HG03565 (cell line): ENCODE measurements at regions not wholly inside any gene's neighbourhood (a gene's known extent, or its start where the extent isn't known, plus 50 kb on each side); places are given as distances from the start of the nearest gene placed in this dataset.
"Not testable (repeated sequence)": the region's sequence is repeated elsewhere in the genome, so short reads cannot be mapped to it uniquely, and the experiment has no call there.

ENCODE experiments used
- ATAC-seq: cut with Tn5 transposase; IDR thresholded peaks from one replicate; pipeline ENCODE4 v1.9.1; 2021; ENCODE audit warnings: mild to moderate bottlenecking, moderate library complexity; ENCODE audit not compliant: unreplicated experiment

DNA sequence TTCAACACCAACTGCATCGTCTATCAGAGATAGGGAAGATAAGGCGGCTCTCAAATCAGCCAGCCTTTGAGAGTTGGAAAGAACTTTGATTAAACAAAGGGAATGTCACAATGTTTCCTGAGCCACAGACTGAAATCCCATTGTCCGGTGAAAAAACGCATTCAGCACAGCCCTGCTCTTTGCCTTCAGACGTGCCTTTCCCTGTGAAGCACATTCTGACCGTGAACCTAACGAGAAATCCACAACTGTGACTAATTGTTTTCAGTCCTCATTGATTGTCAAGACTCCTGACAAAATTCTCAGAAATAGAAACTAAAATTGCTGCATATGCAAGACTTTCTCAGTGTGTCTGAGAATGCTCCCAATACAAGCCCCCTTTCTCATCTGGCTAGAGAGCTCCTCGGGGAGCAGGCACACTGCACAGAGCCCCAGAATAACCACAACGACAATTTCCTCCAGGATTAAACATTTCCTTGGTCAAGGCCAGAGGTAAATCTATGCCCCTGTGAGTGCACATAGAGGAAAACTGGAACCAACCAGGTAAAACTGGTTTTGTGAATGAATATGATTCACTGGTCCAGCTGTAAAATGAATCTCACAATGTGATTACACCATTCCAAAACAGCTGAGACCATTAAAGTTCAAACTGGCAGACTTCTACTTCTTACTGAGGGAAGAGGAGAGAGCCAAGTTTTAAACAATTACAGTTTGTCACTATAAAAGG is 561.9 kb upstream of the ID2 start:
- ATAC-seq: no peak

DNA sequence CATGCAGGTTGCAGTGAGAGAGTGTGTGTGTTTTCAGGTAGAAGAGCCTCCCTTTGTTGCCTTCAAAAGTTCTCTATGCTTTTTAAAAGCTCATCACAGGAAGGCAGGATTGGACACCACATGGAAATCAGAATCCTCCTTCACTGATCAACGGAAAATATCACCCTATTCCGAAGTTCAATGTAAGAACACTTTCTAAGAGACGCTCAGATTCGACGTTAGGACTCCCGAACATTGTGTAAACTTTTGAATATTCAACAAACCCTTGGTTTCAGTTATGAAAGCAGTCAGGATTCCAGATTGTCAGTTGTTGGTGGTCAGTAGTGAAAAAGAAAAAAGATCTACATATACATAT is 561.4 kb upstream of the ID2 start:
- ATAC-seq: no peak

DNA sequence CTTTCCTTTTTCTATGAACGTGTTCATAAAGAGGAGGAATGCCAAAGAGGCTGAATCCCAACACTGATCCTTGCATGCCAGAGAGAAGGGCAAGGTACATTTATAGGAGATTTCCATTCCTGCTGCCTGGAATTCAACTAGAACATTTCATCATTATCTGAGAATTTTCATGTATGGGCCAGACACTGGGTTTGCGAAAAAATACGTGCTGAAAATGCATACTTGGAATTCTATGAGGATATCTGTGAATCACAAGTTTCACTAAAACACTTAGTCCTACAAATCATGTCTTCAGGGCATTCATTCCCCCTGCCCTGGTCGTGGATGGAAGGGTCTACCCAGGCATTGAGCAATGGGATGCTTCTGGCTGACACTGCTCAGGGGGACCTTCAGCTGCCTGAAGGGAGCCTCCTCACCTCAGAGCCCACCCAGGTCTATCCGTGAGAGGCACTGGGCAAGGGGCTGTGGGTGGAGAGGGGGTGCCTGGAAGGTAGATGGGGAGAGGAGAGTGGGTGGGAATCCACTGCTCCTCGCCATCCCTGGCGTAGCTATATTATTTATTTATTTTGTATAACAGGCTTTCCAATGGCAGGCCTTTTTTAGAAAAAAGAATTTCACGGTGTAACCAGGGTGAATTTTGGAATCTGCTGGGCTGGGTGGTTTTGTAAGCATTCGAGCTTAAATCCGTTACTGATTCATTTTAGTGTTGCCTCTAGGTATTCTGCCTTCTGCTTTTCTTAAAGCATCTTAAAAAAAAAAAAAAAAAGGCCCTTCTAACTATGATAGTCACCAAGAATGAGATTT is 560.6 kb upstream of the ID2 start:
- no peak for ATAC-seq

DNA sequence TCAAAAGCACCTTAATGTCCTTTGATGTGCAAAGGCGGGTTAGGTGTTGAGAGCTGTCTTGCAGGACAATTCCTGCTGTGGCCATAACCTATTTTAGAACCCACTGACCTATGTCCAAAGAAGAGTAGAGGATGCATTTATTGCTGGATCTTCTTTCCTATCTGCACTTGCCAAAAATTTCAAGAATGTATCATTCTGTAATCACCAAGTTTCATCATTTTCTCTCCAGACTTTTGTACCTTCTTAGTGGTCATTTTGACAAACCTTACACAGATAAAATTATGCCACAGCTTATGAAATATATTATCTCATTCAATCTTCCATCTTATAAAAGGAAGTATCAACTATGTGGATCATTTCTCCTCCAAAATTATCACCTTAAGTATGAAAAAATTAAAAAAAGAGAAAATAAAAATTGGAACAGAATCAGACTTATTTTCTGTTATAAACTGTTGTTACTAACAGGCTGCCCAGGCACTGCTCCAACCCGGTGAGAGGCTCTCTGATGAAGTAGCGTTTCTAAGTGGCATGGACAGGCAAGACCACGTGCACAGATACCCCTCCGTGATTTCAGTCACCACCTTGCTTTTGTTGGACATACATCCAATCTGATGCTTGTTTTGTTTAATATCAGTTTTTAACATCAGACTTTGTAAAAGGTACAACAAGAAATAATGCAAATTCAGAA is 559.9 kb upstream of the ID2 start:
- ATAC-seq: no peak

DNA sequence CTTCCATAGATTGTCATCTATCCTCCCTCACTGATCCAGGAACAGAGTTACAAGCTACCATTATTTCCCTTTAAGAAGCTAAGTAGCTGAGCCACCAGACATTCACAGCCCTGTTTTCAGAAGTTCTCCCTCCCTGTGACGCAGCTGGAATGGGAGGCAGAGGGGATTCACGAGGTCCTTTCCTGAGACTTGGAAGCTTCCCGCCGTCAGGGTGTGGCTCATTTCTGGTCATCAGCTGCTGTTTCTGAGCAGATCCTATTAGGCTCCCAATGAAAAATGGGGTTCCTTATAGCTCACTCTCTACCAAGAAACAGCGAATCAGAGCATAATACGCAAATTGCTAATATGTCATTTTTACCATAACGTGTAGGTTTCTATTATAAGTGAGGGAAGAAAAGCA is 559.3 kb upstream of the ID2 start:
- no peak for ATAC-seq

DNA sequence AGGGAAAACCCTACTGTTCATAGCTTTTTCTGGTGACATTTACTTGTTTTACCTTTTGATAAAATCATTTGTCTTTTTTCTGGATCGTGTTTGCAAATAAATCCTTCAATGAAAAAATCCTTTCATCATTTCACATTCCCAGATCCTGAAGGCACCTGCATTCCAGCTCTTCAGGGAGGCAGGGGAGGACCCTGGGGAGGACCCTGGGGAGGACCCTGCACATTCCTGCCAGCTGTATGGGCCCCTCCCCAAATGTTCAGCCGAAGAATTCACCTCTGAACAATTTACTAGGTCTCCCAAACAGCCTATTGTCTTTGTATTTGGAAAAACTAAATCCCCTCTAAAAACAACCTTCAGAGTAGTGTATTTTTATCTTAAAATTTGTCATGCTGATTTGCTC is 558.4 kb upstream of the ID2 start:
- ATAC-seq: no peak

DNA sequence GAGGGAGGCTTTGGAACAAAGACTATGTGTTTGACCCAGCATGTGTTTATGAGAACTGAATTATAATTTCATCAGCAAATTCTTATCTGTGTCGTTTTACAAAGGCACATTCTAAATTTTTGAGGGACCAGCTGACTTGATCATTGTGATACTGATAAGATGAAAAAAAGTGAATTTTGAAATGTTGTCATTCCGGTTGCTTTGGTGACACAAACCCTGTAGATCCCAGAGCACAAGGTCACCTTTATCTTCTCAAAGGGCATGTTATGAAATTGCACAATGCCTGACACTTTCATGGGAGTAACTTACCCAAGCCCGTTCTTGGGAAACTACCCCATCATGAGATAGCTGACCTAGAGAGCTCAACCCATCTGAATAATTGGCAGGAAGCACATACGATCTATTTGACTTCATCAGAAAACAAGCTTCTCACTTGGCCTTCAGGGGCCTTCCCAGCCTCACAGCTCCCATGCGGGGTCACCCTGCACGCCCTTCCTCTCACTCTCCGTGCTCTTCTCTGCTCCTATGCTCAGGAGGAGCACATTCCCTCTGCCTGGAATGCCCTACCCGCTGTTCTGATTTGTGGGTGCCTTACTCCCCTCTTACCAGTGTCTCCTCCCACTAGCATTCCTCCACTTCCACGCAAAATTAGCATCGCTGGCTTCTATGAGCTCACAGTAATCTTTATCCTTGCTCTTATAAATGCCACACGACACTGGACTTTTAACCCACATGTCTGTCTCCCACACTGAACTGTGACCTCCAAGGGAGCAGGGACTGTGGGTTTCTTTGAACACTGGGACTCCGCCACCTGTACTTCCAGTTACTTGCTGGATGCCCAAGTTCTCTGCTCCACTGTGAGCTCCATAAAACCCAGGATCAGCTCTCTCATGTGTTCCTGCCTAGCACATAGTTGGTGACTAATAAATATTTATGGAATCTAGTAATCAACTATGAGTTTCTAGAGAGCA is 555.8 kb upstream of the ID2 start:
- no peak for ATAC-seq

DNA sequence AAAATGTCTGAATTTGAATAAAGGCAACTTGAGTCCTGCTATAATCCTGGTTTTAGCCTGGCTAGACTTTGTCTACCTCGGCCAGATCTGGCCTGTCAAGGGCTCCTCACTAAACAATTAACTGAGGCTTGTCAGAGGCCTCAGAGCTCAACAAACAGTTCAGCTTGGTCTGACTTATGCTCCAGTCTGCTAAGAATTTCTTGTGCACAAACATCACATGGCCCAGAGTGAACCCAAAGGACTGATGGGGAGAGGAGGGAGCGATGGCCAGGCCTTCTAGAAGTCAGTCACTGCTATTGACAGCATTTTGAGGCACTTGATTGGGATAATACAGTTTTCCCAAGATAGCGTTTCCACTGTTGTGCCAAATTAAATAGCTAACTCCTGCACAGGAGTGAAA is 555.1 kb upstream of the ID2 start:
- ATAC-seq: no peak

DNA sequence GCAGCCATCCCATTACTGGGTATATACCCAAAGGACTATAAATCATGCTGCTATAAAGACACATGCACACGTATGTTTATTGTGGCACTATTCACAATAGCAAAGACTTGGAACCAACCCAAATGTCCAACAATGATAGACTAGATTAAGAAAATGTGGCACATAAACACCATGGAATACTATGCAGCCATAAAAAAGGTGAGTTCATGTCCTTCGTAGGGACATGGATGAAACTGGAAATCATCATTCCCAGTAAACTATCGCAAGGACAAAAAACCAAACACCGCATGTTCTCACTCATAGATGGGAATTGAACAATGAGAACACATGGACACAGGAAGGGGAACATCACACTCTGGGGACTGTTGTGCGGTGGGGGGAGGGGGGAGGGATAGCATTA is 550.4 kb upstream of the ID2 start:
- not testable (repeated sequence) for ATAC-seq

DNA sequence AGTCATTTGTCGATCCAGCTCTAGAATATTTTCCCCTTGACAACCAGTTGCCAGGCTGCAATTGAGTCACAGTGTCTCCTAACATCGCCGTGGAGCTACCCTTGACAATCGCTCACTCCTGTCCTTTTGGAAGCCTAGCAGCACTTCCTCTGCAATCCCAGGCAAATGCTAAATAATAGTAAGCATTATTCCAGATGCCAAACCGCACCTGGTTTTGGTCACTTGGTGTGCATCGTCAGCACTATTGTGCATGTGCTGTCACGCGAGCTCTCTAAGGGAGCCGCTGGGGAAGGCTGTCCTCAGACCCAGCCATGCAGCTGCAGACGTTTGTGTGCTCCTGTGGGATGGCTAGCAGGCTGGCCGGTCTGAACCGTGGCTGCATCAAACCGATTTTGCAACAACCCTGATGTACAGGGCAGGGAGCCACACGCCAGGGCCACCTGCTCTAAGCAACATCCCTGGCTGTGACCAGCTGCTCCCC is 549.5 kb upstream of the ID2 start:
- ATAC-seq: no peak

DNA sequence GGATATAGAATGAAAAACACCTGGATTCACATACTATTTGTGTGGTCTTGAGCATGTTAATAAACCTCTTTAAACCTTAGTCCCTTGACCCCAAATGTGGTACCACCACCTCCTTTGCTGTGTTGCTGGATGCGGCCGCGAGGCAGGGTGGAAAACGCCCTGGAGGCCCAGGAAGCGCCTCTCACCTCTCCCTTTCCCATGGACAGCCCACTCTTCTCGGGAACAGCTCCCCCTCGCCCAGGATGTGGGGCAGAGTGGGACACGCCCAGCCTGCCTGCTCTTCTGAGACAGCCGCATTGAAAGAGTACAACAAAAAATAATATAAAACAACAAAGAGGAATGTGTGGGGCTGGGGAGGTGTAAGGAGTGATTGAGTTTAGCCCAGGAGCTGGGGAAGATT is 549.0 kb upstream of the ID2 start:
- no peak for ATAC-seq

DNA sequence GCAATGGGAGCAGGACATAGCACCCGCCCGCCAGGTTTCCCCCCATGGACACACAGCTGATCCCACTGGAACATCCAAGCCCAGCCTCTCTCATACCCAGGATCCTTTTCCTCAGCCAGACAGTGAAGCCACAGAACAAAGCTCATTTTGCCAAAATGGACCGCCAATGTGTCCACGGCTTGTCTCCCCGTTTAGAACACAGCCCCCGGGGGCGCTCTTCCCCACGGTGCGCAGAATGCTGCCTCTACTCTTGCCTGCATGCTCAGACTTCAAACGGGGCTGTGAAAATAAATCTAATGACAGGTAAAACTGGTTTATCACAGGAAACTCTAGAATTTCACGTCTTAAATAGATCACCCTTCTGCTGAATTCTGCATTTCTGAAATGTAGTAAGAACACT is 548.5 kb upstream of the ID2 start:
- ATAC-seq: no peak

DNA sequence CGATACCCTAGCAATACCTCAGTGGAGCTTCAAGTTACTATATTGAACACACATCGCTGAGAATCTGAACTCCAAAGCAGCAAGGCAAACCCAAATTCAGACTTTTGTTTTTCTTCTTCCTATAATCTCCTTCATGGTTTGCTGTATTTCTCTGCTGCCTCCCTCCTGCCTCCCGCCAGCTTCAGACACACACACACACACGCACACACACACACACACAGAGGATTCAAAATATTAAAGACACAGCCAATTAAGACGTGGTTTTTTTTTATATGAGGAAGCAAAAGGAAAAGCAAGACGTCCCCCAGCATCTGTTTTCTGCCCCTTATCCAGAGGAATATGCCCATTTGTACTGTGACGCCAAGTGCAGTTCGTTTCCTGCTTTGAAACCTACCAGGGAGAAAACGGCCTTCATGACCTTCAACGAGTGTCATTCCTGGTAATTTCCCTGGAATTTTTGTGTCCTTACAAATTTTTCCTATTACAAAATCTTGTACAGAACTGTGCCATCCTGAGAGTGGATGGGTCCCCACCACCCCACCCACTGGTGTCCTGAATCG is 547.9 kb upstream of the ID2 start:
- ATAC-seq: no peak

DNA sequence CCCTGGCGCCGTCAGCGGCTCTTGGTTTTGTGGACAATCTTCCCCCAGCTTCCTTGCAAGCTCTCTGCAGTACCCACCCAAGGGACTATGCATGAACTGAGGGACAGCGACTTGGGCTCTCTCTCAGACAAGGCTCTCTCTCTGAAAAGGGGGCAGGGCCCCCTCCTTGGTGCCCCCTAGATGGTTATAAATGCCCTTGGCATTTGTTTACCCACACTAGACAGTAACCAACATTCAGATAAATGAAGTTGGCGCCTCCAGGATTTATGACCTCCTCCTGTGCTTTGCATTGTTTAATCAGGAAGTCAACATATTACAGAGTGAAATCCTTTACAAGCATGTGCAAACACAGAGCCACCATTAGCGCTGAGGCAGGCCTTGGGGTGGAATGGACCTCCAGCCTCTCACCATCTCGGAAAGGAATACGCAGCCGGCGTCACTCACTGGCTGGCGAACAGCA is 547.4 kb upstream of the ID2 start:
- ATAC-seq: no peak

DNA sequence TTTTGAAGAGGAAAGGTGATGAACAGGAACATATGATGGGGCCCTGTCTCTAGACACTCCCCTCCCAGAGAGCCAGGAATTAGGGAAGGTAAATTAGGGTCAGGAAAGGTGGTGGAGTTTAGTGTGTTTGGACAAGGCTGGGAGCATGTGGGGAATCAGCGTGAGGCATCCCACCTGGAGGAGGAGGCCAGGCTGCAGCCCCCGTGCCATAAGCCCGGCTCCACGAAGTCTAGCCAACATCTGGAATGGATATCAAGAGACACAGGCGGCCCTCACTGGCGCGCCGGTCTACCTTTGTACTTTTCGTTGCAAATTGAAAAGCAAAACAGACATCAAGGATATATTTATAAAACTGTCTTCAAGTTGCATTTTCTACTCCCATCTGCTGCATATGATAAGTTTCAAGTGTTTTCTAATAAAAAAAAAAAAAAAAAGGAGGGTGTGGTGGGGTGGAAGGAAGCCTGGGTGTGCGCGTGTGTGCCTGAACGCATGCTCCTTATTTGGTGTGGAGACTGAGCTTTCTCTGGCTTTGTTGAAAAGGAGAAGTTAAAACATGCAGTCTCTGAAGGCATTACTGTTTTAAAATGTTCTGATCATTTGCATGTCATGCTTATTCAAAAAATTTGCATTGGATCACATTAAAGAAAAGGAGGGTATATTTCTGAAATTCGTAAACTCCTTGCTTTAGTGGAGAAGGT is 546.7 kb upstream of the ID2 start:
- no peak for ATAC-seq

DNA sequence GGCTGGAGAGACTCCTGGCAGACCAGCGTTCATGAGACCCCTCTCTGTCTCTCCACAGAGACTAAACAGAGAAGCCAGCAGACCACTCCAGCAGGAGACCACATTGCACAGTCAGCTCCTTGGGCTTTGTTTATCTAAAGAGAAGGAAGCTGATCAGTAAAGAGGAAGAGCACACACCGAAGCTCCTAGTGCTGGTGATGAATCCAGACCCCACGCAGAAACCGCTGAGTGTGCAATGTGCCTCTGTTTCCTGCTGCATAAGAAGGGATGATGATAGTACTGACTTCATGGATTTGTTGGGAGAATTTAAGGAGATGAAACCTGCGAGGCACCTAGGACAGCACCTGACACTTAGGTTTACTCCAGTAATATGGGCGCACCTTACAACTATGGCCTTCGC is 544.1 kb upstream of the ID2 start:
- no peak for ATAC-seq

DNA sequence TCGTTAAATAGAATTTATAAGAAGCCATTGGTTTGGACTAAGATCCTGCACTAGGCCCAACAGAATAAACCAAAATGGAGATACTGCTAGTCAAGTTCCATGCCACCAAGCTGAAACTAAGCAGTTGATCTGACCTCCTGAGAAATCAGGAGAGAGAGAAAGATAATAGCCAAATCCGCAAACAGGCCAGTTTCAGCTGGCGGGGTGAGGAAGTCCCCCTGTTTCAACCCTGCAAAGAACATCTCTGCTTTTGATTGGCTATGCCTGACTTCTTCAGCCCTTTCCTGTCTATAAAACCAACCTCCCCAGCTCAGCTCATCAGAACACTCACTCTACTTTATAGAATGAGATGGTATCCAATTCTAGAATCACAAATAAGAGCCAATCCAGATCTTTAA is 543.3 kb upstream of the ID2 start:
- ATAC-seq: no peak

DNA sequence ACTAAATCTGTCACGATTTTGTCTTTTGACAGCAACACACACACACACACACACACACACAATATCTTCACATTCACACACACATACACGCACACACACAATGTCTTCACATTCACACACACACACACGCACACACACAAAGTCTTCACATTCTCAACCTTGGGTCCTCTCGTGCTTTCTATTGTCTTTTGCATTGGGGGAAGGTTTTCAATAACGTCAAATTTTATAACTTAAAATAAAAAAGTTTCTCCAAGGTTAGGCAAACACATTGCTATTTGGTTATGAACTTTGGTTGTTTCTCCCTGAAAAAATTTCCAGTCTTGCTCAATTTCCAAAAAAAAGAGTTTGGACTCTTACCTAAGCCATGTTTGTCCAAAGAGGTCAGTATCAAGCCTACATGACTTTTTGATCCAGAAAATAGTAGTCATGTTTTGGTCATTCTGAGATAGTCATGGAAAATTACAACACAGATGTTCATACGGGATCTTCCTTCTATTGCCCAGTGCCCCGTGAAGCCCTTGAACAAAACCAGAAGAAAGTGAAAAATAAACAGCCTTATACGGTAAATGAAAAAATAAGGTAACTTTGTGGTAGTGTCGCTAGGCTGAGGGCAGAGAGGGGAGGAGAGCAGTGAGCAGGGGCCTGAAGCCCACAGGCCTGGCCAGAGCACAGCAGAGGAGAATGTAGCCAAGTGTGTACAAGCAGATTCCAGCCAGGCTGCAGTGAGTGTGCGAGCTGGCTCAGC is 542.8 kb upstream of the ID2 start:
- ATAC-seq: no peak

DNA sequence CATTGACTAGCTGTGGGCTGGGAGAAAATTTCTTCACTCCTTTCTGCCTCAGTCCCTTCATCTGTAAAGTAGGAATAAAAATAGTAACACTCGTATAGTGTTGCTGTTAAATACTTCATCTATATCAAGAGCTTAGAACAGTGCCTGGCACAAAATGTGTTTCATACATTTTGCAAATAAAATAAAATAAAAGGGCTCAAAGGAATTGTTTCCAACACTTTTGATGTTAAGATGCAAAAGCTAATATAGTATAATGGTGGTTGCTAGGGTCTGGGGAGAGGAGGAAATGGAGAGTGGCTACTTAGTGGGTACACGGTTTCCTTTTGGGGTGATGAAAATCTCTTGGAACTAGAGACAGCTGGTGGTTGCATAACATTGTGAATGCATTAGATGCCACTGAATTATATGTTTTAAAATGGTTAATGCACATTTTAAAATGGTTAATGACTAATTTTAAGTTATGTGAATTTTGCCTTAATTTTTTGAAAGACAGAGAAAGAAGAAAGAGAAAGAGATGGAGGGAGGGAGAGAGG is 542.1 kb upstream of the ID2 start:
- no peak for ATAC-seq
